ENCODE measurements at regions not wholly inside any gene's neighbourhood (a gene's known extent, or its start where the extent isn't known, plus 50 kb on each side); places are given as distances from the start of the nearest gene placed in this dataset.

- Mint-ChIP-seq H3K27me3 (no peaks in the 10 kb centered on the region), H3K27ac (no peak overlapping the region), H3K9me3 (no peaks in the 10 kb centered on the region), H3K4me1 (peaks cover 12% of the 10 kb centered on the region), H3K36me3 (no peaks in the 10 kb centered on the region), H3K4me3 (no peak overlapping the region)
- no peak for DNase-seq
These were observed 133.7 kb upstream of the TNFAIP3 start for GRCh38 chr6:137733372-137733771.

GRCh38 chr6:137734005-137734874 lies 132.8 kb upstream of the TNFAIP3 start:
- Mint-ChIP-seq H3K36me3 (no peaks in the 10 kb centered on the region), H3K27ac (no peak overlapping the region), H3K4me1 (peaks cover 12% of the 10 kb centered on the region), H3K27me3 (no peaks in the 10 kb centered on the region), H3K9me3 (no peaks in the 10 kb centered on the region), H3K4me3 (no peak overlapping the region)
- DNase-seq: no peak

GRCh38 chr6:137734875-137735182 lies 132.2 kb upstream of the TNFAIP3 start:
- H3K4me1 Mint-ChIP-seq: peaks cover 12% of the 10 kb centered on the region
- no peak for DNase-seq
- H3K9me3 Mint-ChIP-seq: no peaks in the 10 kb centered on the region
- H3K4me3 Mint-ChIP-seq: no peak overlapping the region
- no peaks in the 10 kb centered on the region for H3K27me3 Mint-ChIP-seq
- no peak overlapping the region for H3K27ac Mint-ChIP-seq
- H3K36me3 Mint-ChIP-seq: no peaks in the 10 kb centered on the region

GRCh38 chr6:137736048-137736818 lies 130.8 kb upstream of the TNFAIP3 start:
- Mint-ChIP-seq H3K4me1 (peaks cover 12% of the 10 kb centered on the region), H3K27ac (no peak overlapping the region), H3K36me3 (no peaks in the 10 kb centered on the region), H3K27me3 (no peaks in the 10 kb centered on the region), H3K9me3 (no peaks in the 10 kb centered on the region), H3K4me3 (no peak overlapping the region)
- no peak for DNase-seq

GRCh38 chr6:137736911-137737310 lies 130.1 kb upstream of the TNFAIP3 start:
- no peaks in the 10 kb centered on the region for H3K9me3 Mint-ChIP-seq
- no peak overlapping the region for H3K27ac Mint-ChIP-seq
- no peak for DNase-seq
- H3K4me3 Mint-ChIP-seq: no peak overlapping the region
- H3K36me3 Mint-ChIP-seq: no peaks in the 10 kb centered on the region
- H3K27me3 Mint-ChIP-seq: no peaks in the 10 kb centered on the region
- H3K4me1 Mint-ChIP-seq: peaks cover 12% of the 10 kb centered on the region

GRCh38 chr6:137737836-137738596 lies 129.0 kb upstream of the TNFAIP3 start:
- Mint-ChIP-seq H3K4me3 (no peak overlapping the region), H3K27me3 (no peaks in the 10 kb centered on the region), H3K27ac (no peak overlapping the region), H3K36me3 (no peaks in the 10 kb centered on the region), H3K4me1 (peaks cover 12% of the 10 kb centered on the region), H3K9me3 (no peaks in the 10 kb centered on the region)
- DNase-seq: no peak

- DNase-seq: no peak
- H3K27ac Mint-ChIP-seq: no peak overlapping the region
- no peaks in the 10 kb centered on the region for H3K36me3 Mint-ChIP-seq
- no peaks in the 10 kb centered on the region for H3K27me3 Mint-ChIP-seq
- peaks cover 12% of the 10 kb centered on the region for H3K4me1 Mint-ChIP-seq
- H3K4me3 Mint-ChIP-seq: no peak overlapping the region
- H3K9me3 Mint-ChIP-seq: no peaks in the 10 kb centered on the region
These were observed 128.0 kb upstream of the TNFAIP3 start for GRCh38 chr6:137738931-137739504.

GRCh38 chr6:137739544-137739943 lies 127.5 kb upstream of the TNFAIP3 start:
- Mint-ChIP-seq H3K27me3 (no peaks in the 10 kb centered on the region), H3K9me3 (no peaks in the 10 kb centered on the region), H3K27ac (no peak overlapping the region), H3K36me3 (no peaks in the 10 kb centered on the region), H3K4me3 (no peak overlapping the region), H3K4me1 (peaks cover 12% of the 10 kb centered on the region)
- no peak for DNase-seq

GRCh38 chr6:137740091-137740755 lies 126.8 kb upstream of the TNFAIP3 start:
- Mint-ChIP-seq H3K9me3 (no peaks in the 10 kb centered on the region), H3K27me3 (no peaks in the 10 kb centered on the region), H3K4me3 (no peak overlapping the region), H3K4me1 (peaks cover 14% of the 10 kb centered on the region), H3K36me3 (no peaks in the 10 kb centered on the region), H3K27ac (no peak overlapping the region)
- DNase-seq: no peak

GRCh38 chr6:137740967-137741761 lies 125.9 kb upstream of the TNFAIP3 start:
- no peaks in the 10 kb centered on the region for H3K9me3 Mint-ChIP-seq
- no peak overlapping the region for H3K27ac Mint-ChIP-seq
- H3K27me3 Mint-ChIP-seq: no peaks in the 10 kb centered on the region
- H3K36me3 Mint-ChIP-seq: no peaks in the 10 kb centered on the region
- peaks cover 12% of the 10 kb centered on the region for H3K4me1 Mint-ChIP-seq
- no peak overlapping the region for H3K4me3 Mint-ChIP-seq
- no peak for DNase-seq

- Mint-ChIP-seq H3K27me3 (no peaks in the 10 kb centered on the region), H3K27ac (no peak overlapping the region), H3K36me3 (no peaks in the 10 kb centered on the region), H3K9me3 (no peaks in the 10 kb centered on the region), H3K4me1 (peaks cover 8% of the 10 kb centered on the region), H3K4me3 (no peak overlapping the region)
- DNase-seq: no peak
These were observed 123.6 kb upstream of the TNFAIP3 start for GRCh38 chr6:137743493-137743892.

GRCh38 chr6:137744877-137745276 lies 122.2 kb upstream of the TNFAIP3 start:
- H3K4me3 Mint-ChIP-seq: no peak overlapping the region
- no peaks in the 10 kb centered on the region for H3K9me3 Mint-ChIP-seq
- no peaks in the 10 kb centered on the region for H3K36me3 Mint-ChIP-seq
- no peaks in the 10 kb centered on the region for H3K27me3 Mint-ChIP-seq
- H3K27ac Mint-ChIP-seq: no peak overlapping the region
- peaks cover 8% of the 10 kb centered on the region for H3K4me1 Mint-ChIP-seq
- DNase-seq: no peak

- Mint-ChIP-seq H3K4me3 (no peak overlapping the region), H3K9me3 (no peaks in the 10 kb centered on the region), H3K36me3 (no peaks in the 10 kb centered on the region), H3K4me1 (peaks cover 8% of the 10 kb centered on the region), H3K27me3 (no peaks in the 10 kb centered on the region), H3K27ac (no peak overlapping the region)
- no peak for DNase-seq
These were observed 121.7 kb upstream of the TNFAIP3 start for GRCh38 chr6:137745321-137745720.

- Mint-ChIP-seq H3K36me3 (no peaks in the 10 kb centered on the region), H3K27ac (no peak overlapping the region), H3K4me1 (peaks cover 8% of the 10 kb centered on the region), H3K4me3 (no peak overlapping the region), H3K9me3 (no peaks in the 10 kb centered on the region), H3K27me3 (no peaks in the 10 kb centered on the region)
- no peak for DNase-seq
These were observed 120.8 kb upstream of the TNFAIP3 start for GRCh38 chr6:137746264-137746663.

All from activated naive CD8-positive, alpha-beta T cell treated with anti-CD3 and anti-CD28 coated beads for 36 hours (primary cell).